Adrenal gland (tissue), 5 donors: ENCODE measurements at regions not wholly inside any gene's neighbourhood (a gene's known extent, or its start where the extent isn't known, plus 50 kb on each side); places are given as distances from the start of the nearest gene placed in this dataset.

Experiments
- POLR2A ChIP-seq, 2 donors: fragments of 450-650 bp; IDR thresholded peaks; one replicate each; pipeline ENCODE4 v1.6.1; 2017; ENCODE audit warnings: antibody characterized with exemption in 2 of 2, mild to moderate bottlenecking in 2 of 2, moderate library complexity in 1 of 2
- TF ChIP-seq, protein P1 (sequence below), 6 experiments: fragments of 450-650 bp in 4 of 6; fragments of 200-600 bp in 2 of 6; sonication (generic) in 1 of 6; IDR thresholded peaks; 1 replicate in 5 of 6; 2 replicates in 1 of 6; pipeline versions ENCODE4 v1.5.1 to v1.8.0; 2016 to 2021; ENCODE audit warnings: antibody characterized with exemption in 6 of 6, mild to moderate bottlenecking in 2 of 6, moderate library complexity in 1 of 6
- donor health status: DM: no; HTN: no; CAD: no.

DNA sequence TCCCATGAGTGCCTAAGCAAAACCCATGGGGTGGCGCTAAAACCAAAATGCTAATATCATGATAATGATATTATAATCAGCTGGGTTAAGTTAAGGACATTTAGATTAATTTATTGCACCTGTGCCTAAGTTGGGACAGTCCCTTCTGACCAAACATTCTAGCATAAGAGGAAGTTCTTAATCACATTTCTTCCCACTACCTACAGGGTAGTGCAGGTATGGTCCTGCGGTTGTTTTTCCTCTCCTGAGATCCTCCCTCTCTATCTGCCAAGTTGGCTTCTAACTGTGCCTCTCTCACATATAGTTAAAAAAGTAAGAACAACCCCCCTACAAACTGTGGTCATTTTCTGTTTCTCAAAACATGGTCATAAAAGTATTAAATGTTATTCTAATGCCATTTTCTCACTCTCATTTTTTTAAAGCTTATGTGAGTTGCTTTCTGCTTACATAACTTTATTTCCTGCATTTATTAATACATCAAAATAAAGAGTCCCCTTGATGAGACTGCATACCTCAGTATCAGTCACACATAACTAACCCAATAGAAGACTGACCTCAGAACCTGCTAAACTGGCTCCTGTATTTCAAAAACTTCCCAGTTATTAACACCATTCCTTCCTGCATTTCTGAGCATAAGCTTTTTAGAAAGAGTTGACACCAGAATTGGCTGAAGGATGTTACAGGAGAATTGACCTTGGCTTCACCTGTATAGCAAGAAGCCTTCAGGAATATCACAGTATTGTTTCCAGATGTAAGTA is 1332.5 kb downstream of the FSTL5 start:
- TF ChIP-seq, protein P1, sequence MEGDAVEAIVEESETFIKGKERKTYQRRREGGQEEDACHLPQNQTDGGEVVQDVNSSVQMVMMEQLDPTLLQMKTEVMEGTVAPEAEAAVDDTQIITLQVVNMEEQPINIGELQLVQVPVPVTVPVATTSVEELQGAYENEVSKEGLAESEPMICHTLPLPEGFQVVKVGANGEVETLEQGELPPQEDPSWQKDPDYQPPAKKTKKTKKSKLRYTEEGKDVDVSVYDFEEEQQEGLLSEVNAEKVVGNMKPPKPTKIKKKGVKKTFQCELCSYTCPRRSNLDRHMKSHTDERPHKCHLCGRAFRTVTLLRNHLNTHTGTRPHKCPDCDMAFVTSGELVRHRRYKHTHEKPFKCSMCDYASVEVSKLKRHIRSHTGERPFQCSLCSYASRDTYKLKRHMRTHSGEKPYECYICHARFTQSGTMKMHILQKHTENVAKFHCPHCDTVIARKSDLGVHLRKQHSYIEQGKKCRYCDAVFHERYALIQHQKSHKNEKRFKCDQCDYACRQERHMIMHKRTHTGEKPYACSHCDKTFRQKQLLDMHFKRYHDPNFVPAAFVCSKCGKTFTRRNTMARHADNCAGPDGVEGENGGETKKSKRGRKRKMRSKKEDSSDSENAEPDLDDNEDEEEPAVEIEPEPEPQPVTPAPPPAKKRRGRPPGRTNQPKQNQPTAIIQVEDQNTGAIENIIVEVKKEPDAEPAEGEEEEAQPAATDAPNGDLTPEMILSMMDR (IDR thresholded peaks at IDR 0.05), result no peak
- TF ChIP-seq POLR2A (IDR thresholded peaks at IDR 0.05), result no peak
